SKM-1 treated with dmso at 0.1 percent for 144 hours (cell line): ENCODE measurements at regions not wholly inside any gene's neighbourhood (a gene's known extent, or its start where the extent isn't known, plus 50 kb on each side); places are given as distances from the start of the nearest gene placed in this dataset.
A peak's percentile ranks its signal among the peaks of the same experiment; 100 is the strongest.
"Not testable (repeated sequence)": the region's sequence is repeated elsewhere in the genome, so short reads cannot be mapped to it uniquely, and the experiment has no call there.

Experiments
- DNase-seq: peaks from one replicate; lab custom pipeline; 2025; ENCODE audit not compliant: unreplicated experiment; lab: John Stamatoyannopoulos, UW

GRCh38 chr15:70378126-70379031 lies 280.7 kb upstream of the TLE3 start:
- no peak for DNase-seq

- peak; percentile 38 for DNase-seq
Observed at GRCh38 chr15:70376929-70377691, 279.4 kb upstream of the TLE3 start.

DNA sequence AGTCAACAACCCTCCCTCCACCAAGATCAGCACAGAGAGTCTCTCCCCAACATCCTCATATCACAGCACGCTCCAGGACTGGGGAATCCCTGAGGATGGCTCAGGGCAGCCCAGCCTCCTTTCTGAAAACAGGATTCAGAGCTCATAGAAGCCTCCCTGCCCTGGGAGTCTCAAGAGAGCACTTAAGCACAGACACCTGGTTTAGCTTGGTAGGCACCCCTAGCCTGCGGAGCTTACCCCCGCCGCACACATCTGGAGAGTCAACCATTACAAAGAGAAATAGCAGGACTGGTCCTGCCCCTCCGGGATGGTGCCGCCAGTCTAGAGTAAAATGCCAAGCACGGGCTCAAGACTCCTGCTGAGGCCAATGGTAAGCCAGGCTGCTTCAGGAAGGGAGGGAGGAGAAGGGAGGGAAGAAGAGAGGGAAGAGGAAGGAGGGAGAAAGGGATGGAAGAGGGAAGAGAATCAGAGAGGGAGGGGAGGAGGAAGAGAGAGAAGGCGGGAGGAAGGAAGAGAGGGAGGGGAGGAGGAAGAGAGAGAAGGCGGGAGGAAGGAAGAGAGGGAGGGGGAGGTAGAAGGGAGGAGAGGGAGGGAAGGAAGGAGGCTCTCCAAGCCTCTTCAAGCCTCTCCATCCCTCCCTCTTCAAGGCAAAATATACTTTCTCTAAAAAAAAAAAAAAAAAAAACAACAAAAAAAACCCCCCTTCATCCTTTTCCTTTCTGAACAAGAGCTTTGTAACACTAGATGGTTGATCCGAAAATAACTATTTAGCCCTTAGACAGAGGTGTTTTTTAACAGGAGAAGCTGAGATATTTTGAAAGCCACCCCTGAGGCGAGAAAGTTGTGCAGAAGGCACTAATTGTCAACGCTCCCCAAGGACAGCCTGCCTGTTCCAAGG lies 278.6 kb upstream of the TLE3 start:
- no peak for DNase-seq

DNA sequence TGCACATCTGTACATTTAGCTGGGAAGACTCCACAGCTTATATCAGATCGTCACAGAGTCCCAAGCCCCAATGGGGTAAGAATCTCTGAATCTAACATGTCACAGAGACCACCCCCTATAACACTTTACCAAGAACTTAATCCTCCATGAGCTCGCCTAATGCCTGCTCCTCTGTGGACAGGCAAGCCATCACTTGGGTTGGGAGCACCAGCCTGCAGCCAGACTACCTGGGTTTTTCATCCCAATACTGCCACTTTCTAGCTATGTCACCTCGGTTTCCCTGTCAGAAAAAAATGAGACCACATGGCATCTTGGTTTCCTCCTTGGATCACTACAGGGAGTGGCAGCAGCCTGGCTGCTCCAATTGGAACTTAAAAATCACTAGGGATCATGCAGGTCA lies 277.9 kb upstream of the TLE3 start:
- DNase-seq: no peak

DNA sequence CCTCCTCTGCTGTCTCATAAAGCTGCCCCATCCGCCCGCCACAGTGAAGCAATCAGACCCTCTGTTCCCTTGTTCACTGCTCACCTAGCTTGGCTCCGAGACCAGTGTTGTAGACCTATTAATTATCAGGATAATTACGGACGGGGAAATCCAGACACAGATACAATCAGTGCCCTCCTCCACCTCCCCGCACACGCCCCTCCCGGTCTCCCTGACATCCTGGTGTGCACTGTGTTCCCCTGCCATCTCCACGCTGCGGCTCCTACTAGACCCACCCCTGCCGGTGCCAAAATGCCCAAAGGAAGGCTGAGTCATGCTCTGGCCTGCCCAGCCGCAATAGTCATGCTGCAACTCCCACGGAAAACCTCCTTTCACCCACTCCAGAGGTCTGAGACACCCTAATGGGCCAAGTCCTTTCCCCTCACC lies 277.3 kb upstream of the TLE3 start:
- no peak for DNase-seq

GRCh38 chr15:70374096-70374495 lies 276.4 kb upstream of the TLE3 start:
- DNase-seq: no peak

DNA sequence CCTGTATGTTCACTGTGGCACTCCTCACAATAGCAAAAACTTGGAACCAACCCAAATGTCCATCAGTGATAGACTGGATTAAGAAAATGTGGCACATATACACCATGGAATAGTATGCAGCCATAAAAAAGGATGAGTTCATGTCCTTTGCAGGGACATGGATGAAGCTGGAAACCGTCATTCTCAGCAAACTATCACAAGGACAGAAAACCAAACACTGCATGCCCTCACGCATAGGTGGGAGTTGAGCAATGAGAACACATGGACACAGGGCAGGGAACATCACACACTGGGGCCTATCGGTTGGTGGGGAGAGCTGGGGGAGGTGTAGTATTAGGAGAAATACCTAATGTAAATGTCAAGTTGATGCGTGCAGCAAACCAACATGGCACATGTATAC lies 275.7 kb upstream of the TLE3 start:
- DNase-seq: not testable (repeated sequence)

GRCh38 chr15:70367913-70368705 lies 270.4 kb upstream of the TLE3 start:
- not testable (repeated sequence) for DNase-seq

GRCh38 chr15:70364023-70364422 lies 266.3 kb upstream of the TLE3 start:
- DNase-seq: not testable (repeated sequence)

- no peak for DNase-seq
Observed at GRCh38 chr15:70362886-70363285, 265.2 kb upstream of the TLE3 start.

- DNase-seq: no peak
Observed at GRCh38 chr15:70362350-70362749, 264.6 kb upstream of the TLE3 start.

DNA sequence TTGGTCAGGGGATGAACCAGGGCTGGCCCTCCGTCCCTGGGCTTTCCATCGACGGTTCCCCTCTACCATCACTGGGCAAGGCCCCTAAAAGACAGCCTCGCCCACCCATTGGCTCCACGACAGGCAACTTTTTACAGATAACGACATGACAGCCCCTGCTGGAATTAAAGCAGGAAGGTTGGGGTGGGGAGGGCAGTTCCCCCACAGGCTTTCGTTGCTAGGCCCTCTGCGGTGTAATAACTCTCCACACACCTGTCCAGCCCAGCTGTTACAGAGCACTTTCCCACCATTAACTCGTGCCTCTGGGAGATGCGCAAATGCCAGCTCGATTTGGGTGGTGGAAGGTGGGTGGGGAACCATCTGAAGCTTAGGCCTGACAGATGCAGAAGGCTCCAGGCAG lies 264.2 kb upstream of the TLE3 start:
- no peak for DNase-seq

GRCh38 chr15:70361106-70361505 lies 263.4 kb upstream of the TLE3 start:
- DNase-seq: no peak

DNA sequence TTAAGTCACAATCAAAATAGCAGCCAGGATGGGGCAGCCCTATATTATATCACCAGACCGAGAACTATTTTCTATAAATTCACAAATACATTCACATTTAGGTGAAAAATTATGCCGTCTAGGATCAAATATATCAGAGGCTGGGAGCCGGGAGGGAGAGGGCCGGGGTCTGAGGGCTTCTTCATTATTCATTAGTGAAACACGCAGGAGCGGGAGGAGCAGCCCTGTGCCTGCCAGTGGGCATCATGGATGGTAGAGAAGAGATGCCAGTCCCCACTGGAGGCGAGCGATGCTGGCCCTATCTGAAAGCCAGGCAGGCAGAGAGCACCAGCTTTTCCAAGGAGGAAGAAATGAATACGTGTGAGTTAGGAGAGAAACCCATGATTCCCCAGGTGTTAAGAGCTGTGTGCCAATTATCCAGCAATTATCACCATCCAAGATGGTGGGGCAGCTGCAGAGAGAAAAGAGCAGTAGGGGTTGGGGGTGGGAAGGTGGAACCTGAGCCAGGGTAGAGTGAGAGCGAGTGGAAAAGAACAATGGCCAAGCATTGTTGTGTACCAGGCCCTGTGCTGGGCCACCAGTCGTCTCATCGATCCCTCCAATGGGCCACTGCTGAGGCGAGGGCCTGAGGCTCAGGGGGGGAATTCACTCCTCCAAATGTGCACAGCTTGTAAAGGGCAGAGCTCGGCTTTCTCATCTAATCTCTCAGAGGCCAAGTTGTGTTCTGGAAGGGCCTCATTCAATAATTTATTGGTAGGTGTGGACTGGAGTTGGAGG lies 261.3 kb upstream of the TLE3 start:
- DNase-seq: no peak

GRCh38 chr15:70358011-70358819 lies 260.5 kb upstream of the TLE3 start:
- DNase-seq: no peak

DNA sequence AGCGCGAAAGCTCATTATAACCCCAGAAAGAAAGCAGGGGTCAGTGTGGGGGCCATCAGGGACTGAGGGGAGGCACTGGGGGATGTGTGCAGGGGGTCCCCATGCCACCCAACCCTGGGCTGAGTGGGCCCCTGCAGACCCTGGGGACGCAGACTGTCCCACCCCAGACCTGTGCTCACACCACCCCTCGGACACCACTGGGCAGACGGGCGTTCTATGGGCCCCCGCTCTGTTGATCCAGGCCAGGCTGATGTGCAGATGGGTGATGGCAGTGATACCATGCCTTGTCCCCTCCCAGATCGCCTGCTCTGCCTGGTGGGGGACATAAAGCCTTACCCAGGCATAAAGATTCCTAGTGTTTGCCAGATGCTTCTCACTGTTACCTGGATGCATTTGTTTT lies 259.7 kb upstream of the TLE3 start:
- no peak for DNase-seq

- DNase-seq: no peak
Observed at GRCh38 chr15:70356919-70357318, 259.2 kb upstream of the TLE3 start.

DNA sequence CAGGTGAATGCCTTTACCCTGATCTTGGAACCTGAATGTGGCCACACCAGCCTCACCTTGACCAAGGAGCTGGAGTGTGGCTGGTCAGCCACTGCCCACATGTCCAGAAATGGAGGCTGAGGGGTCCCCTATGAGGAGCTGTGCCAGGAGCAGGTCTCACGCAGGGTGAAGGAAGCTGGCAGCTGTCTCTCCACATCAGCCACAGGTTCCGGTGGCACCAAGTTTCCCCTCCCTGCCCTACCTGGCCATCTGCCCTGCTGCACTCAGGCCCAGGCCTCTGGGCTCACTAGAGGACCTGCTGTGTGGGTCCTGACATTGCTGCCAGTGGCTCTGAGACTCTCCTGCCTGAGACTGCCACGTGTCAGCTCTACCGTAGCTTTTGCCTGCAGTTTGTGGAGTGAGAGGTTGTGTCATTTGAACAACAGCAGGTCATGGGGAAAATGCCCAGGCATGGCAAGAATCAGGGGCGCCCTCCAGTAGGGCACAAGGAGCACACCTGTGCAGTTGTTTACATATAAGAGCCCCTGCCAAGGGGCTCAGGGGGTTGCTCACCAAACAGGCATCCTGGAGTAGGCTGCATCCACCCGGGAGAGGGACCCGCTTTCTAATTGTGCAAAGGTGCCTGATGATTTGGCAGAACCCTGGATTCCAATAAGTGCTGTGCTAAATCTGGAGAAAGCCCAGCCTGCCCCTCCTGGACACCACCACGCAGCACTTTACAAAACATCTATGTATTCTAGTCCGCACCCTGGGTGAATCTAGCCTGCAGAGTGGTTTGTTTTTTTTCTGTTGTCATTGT lies 258.5 kb upstream of the TLE3 start:
- DNase-seq: no peak
